ENCODE measurements at regions not wholly inside any gene's neighbourhood (a gene's known extent, or its start where the extent isn't known, plus 50 kb on each side); places are given as distances from the start of the nearest gene placed in this dataset.

- no peak for DNase-seq (ENCODE audit: low read depth)
- no peak overlapping the region for H3K4me3 ChIP-seq (ENCODE audit: low read depth, low read length)
- no peak for TF ChIP-seq CTCF (IDR thresholded peaks at IDR 0.05; ENCODE audit: insufficient read depth, low read depth, low read length)
Measured at GRCh38 chr9:97755618-97756267, 58.6 kb upstream of the XPA start.

- DNase-seq (ENCODE audit: low read depth), result no peak
- no peak overlapping the region for H3K4me3 ChIP-seq (ENCODE audit: low read depth, low read length)
- TF ChIP-seq CTCF (IDR thresholded peaks at IDR 0.05; ENCODE audit: insufficient read depth, low read depth, low read length), result no peak
Measured at GRCh38 chr9:97756991-97757390, 59.9 kb upstream of the XPA start.

- no peak for TF ChIP-seq CTCF (IDR thresholded peaks at IDR 0.05; ENCODE audit: insufficient read depth, low read depth, low read length)
- no peak overlapping the region for H3K4me3 ChIP-seq (ENCODE audit: low read depth, low read length)
- DNase-seq (ENCODE audit: low read depth), result no peak
Measured at GRCh38 chr9:97758334-97758916, 61.3 kb upstream of the XPA start.

- DNase-seq (ENCODE audit: low read depth), result no peak
- no peak overlapping the region for H3K4me3 ChIP-seq (ENCODE audit: low read depth, low read length)
- no peak for TF ChIP-seq CTCF (IDR thresholded peaks at IDR 0.05; ENCODE audit: insufficient read depth, low read depth, low read length)
Measured at GRCh38 chr9:97759581-97760288, 62.6 kb upstream of the XPA start.

GRCh38 chr9:97761056-97761598, 64.0 kb upstream of the XPA start:
- TF ChIP-seq CTCF (IDR thresholded peaks at IDR 0.05; ENCODE audit: insufficient read depth, low read depth, low read length), result no peak
- no peak overlapping the region for H3K4me3 ChIP-seq (ENCODE audit: low read depth, low read length)
- no peak for DNase-seq (ENCODE audit: low read depth)

GRCh38 chr9:97761879-97762278, 64.7 kb upstream of the XPA start:
- DNase-seq (ENCODE audit: low read depth), result no peak
- no peak overlapping the region for H3K4me3 ChIP-seq (ENCODE audit: low read depth, low read length)
- no peak for TF ChIP-seq CTCF (IDR thresholded peaks at IDR 0.05; ENCODE audit: insufficient read depth, low read depth, low read length)

Data from fibroblast of villous mesenchyme (primary cell).